SK-N-SH treated with all-trans-retinoic acid at 6 μM for 48 hours (cell line): ENCODE measurements at regions not wholly inside any gene's neighbourhood (a gene's known extent, or its start where the extent isn't known, plus 50 kb on each side); places are given as distances from the start of the nearest gene placed in this dataset.

Experiments
- ATAC-seq: fragments of 200-7000 bp; cut with Tn5 transposase; 3 replicates; pipeline ENCODE4 v1.9.1; 2020; ENCODE audit warnings: mild to moderate bottlenecking, moderate library complexity
- ARNTL ChIP-seq: fragments of 450-650 bp; formaldehyde crosslinking; IDR thresholded peaks from 2 replicates; pipeline ENCODE4 v1.5.0; 2020; ENCODE audit warnings: low read depth, mild to moderate bottlenecking, moderate library complexity, borderline replicate concordance
- BACH2 ChIP-seq: fragments of 250-450 bp; sonication (Bioruptor Pico); IDR thresholded peaks from 2 replicates; pipeline ENCODE4 v1.9.0; 2021; ENCODE audit warnings: mild to moderate bottlenecking, borderline replicate concordance
- CSDC2 ChIP-seq: fragments of 250-450 bp; sonication (Bioruptor Pico); IDR thresholded peaks from 2 replicates; pipeline ENCODE4 v1.5.0; 2020; ENCODE audit warnings: mild to moderate bottlenecking, moderate library complexity
- ESRRG ChIP-seq: fragments of 250-450 bp; sonication (Bioruptor Pico); IDR thresholded peaks from 2 replicates; pipeline ENCODE4 v1.6.1; 2021; ENCODE audit warnings: mild to moderate bottlenecking
- GLIS3 ChIP-seq: fragments of 250-450 bp; sonication (Bioruptor Pico); IDR thresholded peaks from 2 replicates; pipeline ENCODE4 v1.5.0; 2020; ENCODE audit warnings: mild to moderate bottlenecking, moderate library complexity
- ISL1 ChIP-seq: fragments of 250-450 bp; sonication (Bioruptor Pico); IDR thresholded peaks from 2 replicates; pipeline ENCODE4 v2.1.2; 2022; ENCODE audit warnings: mild to moderate bottlenecking, moderate library complexity
- OSR1 ChIP-seq: fragments of 250-450 bp; sonication (Bioruptor Pico); IDR thresholded peaks from 2 replicates; pipeline ENCODE4 v1.8.0; 2022; ENCODE audit warnings: moderate library complexity, mild to moderate bottlenecking, inconsistent platforms
- PPARA ChIP-seq: fragments of 250-450 bp; sonication (Bioruptor Pico); IDR thresholded peaks from 2 replicates; pipeline ENCODE4 v1.5.0; 2020; ENCODE audit warnings: mild to moderate bottlenecking, borderline replicate concordance
- TCF4 ChIP-seq: fragments of 250-450 bp; sonication (Bioruptor Pico); IDR thresholded peaks from 2 replicates; pipeline ENCODE4 v1.8.0; 2021; ENCODE audit warnings: mild to moderate bottlenecking, moderate library complexity, borderline replicate concordance
- TOX ChIP-seq: fragments of 250-450 bp; sonication (Bioruptor Pico); IDR thresholded peaks from 2 replicates; pipeline ENCODE4 v1.8.0; 2021; ENCODE audit warnings: mild to moderate bottlenecking, moderate library complexity, borderline replicate concordance
- ZC3H10 ChIP-seq: fragments of 250-450 bp; sonication (Bioruptor Pico); IDR thresholded peaks from 2 replicates; pipeline ENCODE4 v1.5.1; 2021; ENCODE audit warnings: mild to moderate bottlenecking, moderate library complexity
- ZFP3 ChIP-seq: fragments of 250-450 bp; sonication (Bioruptor Pico); IDR thresholded peaks from 2 replicates; pipeline ENCODE4 v1.5.0; 2020; ENCODE audit warnings: mild to moderate bottlenecking, moderate library complexity
- ZFP30 ChIP-seq: fragments of 450-650 bp; formaldehyde crosslinking; IDR thresholded peaks from 2 replicates; pipeline ENCODE4 v1.5.0; 2022; ENCODE audit warnings: mild to moderate bottlenecking, moderate library complexity
- ZNF565 ChIP-seq: fragments of 450-650 bp; formaldehyde crosslinking; conservative IDR thresholded peaks from 2 replicates; pipeline ENCODE4 v1.5.0; 2020; ENCODE audit warnings: low read depth, mild to moderate bottlenecking, moderate library complexity
- ZNF70 ChIP-seq: fragments of 450-650 bp; formaldehyde crosslinking; IDR thresholded peaks from 2 replicates; pipeline ENCODE4 v1.5.0; 2020; ENCODE audit warnings: mild to moderate bottlenecking, moderate library complexity
- TF ChIP-seq, protein P1 (sequence below): fragments of 250-450 bp; sonication (Bioruptor Pico); IDR thresholded peaks from 2 replicates; pipeline ENCODE4 v1.5.1; 2020; ENCODE audit warnings: low read depth, mild to moderate bottlenecking, moderate library complexity
- TF ChIP-seq, protein P2 (sequence below): fragments of 250-450 bp; sonication (Bioruptor Pico); IDR thresholded peaks from 2 replicates; pipeline ENCODE4 v1.8.0; 2021; ENCODE audit warnings: low read depth, mild to moderate bottlenecking, moderate library complexity, borderline replicate concordance
- TF ChIP-seq, protein P3 (sequence below): fragments of 250-450 bp; sonication (Bioruptor Pico); IDR thresholded peaks from 2 replicates; pipeline ENCODE4 v1.8.0; 2020; ENCODE audit warnings: mild to moderate bottlenecking, moderate library complexity, borderline replicate concordance
- TF ChIP-seq, protein P4 (sequence below): fragments of 250-450 bp; sonication (Bioruptor Pico); IDR thresholded peaks from 2 replicates; pipeline ENCODE4 v1.5.1; 2021; ENCODE audit warnings: mild to moderate bottlenecking, moderate library complexity

DNA sequence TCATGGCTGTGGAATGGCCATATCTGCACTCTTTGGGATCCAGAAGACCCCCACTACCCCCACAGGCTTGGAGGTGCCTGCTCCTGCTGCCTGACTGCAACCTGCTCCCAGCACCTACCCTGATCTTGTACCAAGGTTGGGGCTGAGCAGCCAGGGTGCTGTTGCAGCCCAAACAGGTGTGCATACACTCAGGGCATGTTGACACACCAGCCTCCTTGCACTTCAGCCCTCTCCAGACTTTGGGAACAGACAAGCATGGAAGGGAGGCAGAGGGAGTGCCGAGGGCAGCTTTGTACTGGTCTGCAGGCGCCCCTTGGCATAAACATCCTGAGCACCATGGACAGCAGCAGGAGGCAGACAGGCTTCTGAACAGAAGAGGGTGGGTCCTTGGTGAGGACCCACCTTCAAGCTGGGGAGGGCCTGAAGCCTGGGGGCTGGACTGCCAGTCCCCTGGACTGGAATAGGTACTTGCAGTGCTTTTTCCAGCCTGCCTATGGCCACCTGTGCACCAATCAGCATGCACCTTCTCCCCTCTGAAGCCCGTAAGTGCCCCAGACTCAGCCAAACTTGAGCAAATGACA, 1675.8 kb downstream of the HACE1 start:
- ATAC-seq, result no peak
- TF ChIP-seq ZNF70 (CRISPR knock-in tag), result no peak
- TF ChIP-seq ISL1 (CRISPR knock-in tag), result no peak
- TF ChIP-seq GLIS3 (CRISPR knock-in tag), result no peak
- TF ChIP-seq ESRRG (CRISPR knock-in tag), result no peak
- TF ChIP-seq ZFP30 (CRISPR knock-in tag), result no peak
- no peak for TF ChIP-seq OSR1 (CRISPR knock-in tag)
- TF ChIP-seq, protein P1, sequence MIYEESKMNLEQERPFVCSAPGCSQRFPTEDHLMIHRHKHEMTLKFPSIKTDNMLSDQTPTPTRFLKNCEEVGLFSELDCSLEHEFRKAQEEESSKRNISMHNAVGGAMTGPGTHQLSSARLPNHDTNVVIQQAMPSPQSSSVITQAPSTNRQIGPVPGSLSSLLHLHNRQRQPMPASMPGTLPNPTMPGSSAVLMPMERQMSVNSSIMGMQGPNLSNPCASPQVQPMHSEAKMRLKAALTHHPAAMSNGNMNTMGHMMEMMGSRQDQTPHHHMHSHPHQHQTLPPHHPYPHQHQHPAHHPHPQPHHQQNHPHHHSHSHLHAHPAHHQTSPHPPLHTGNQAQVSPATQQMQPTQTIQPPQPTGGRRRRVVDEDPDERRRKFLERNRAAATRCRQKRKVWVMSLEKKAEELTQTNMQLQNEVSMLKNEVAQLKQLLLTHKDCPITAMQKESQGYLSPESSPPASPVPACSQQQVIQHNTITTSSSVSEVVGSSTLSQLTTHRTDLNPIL, result no peak
- no peak for TF ChIP-seq CSDC2 (CRISPR knock-in tag)
- no peak for TF ChIP-seq ARNTL (CRISPR knock-in tag)
- TF ChIP-seq TCF4 (CRISPR knock-in tag), result no peak

DNA sequence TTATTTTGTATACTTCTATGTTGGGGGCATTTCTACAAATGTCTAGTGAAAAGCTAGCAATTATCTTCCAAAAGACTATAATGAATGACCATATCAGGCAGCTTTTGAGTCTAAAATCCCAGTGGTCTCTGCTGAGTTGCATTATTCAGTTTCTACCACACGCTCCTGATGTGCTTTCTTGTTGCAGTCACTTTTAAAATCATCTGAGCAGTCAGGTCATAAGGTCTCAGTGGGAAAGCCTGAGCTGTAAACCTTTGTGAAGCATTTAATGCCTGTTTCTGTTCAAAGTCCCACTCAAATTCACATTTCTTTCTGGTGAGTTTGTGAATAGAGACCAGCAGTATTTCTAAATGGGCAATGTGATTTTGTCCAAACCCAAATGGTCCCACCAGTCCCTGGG, 1681.5 kb downstream of the HACE1 start:
- TF ChIP-seq ESRRG (CRISPR knock-in tag) (no peak), OSR1 (CRISPR knock-in tag) (no peak), TCF4 (CRISPR knock-in tag) (no peak), ZNF565 (CRISPR knock-in tag) (no peak), ZFP3 (CRISPR knock-in tag) (no peak), ZC3H10 (CRISPR knock-in tag) (no peak)
- TF ChIP-seq, protein P1, result no peak
- TF ChIP-seq, protein P2, sequence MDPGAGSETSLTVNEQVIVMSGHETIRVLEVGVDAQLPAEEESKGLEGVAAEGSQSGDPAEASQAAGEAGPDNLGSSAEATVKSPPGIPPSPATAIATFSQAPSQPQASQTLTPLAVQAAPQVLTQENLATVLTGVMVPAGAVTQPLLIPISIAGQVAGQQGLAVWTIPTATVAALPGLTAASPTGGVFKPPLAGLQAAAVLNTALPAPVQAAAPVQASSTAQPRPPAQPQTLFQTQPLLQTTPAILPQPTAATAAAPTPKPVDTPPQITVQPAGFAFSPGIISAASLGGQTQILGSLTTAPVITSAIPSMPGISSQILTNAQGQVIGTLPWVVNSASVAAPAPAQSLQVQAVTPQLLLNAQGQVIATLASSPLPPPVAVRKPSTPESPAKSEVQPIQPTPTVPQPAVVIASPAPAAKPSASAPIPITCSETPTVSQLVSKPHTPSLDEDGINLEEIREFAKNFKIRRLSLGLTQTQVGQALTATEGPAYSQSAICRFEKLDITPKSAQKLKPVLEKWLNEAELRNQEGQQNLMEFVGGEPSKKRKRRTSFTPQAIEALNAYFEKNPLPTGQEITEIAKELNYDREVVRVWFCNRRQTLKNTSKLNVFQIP (CRISPR knock-in tag), result no peak
- TF ChIP-seq, protein P3, sequence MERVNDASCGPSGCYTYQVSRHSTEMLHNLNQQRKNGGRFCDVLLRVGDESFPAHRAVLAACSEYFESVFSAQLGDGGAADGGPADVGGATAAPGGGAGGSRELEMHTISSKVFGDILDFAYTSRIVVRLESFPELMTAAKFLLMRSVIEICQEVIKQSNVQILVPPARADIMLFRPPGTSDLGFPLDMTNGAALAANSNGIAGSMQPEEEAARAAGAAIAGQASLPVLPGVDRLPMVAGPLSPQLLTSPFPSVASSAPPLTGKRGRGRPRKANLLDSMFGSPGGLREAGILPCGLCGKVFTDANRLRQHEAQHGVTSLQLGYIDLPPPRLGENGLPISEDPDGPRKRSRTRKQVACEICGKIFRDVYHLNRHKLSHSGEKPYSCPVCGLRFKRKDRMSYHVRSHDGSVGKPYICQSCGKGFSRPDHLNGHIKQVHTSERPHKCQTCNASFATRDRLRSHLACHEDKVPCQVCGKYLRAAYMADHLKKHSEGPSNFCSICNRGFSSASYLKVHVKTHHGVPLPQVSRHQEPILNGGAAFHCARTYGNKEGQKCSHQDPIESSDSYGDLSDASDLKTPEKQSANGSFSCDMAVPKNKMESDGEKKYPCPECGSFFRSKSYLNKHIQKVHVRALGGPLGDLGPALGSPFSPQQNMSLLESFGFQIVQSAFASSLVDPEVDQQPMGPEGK, result no peak
- ATAC-seq, result no peak

DNA sequence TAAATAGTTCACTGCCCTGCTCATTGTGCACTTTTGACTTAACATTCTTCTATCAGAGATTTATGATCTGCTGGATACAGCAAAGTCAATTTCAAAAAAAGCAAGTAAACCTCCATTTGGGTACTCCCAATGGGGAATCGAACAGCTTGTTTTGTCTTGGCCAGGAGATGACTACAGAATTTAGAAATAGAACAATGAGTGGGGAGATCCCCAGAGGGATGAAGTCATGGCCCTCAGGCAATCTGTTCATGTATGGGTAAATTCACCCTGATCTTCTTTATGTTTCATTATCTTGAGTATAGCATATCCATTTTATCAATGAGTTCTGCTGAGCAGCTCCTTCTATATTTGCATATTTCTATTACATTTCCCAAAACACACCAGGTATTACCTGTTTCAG, 1681.9 kb downstream of the HACE1 start:
- TF ChIP-seq BACH2 (no peak), GLIS3 (CRISPR knock-in tag) (no peak), OSR1 (CRISPR knock-in tag) (no peak), TOX (CRISPR knock-in tag) (no peak), ZNF70 (CRISPR knock-in tag) (no peak), PPARA (CRISPR knock-in tag) (no peak), TCF4 (CRISPR knock-in tag) (no peak), ZFP30 (CRISPR knock-in tag) (no peak), ESRRG (CRISPR knock-in tag) (no peak)
- TF ChIP-seq, protein P1, result no peak
- TF ChIP-seq, protein P2 (CRISPR knock-in tag), result no peak
- TF ChIP-seq, protein P4, sequence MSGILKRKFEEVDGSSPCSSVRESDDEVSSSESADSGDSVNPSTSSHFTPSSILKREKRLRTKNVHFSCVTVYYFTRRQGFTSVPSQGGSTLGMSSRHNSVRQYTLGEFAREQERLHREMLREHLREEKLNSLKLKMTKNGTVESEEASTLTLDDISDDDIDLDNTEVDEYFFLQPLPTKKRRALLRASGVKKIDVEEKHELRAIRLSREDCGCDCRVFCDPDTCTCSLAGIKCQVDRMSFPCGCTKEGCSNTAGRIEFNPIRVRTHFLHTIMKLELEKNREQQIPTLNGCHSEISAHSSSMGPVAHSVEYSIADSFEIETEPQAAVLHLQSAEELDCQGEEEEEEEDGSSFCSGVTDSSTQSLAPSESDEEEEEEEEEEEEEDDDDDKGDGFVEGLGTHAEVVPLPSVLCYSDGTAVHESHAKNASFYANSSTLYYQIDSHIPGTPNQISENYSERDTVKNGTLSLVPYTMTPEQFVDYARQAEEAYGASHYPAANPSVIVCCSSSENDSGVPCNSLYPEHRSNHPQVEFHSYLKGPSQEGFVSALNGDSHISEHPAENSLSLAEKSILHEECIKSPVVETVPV (CRISPR knock-in tag), result no peak
- no peak for ATAC-seq
